GM12891 (cell line): ENCODE measurements at regions not wholly inside any gene's neighbourhood (a gene's known extent, or its start where the extent isn't known, plus 50 kb on each side); places are given as distances from the start of the nearest gene placed in this dataset.

ENCODE experiments used
- DNase-seq: peaks from one replicate; pipeline ENCODE4 v3.0.0; 2011; ENCODE audit warnings: low spot score; ENCODE audit not compliant: insufficient read length
- FAIRE-seq: peaks from 2 replicates; lab custom pipeline; 2011; peaks lifted over from hg19 to GRCh38; lab: Jason Lieb, UNC
- PAX5 ChIP-seq: IDR thresholded peaks from 2 replicates; pipeline ENCODE4 v1.6.1; 2011; ENCODE audit warnings: low read length, moderate library complexity, mild to moderate bottlenecking; ENCODE audit not compliant: insufficient read depth, severe bottlenecking
- POLR2A ChIP-seq: IDR thresholded peaks from 2 replicates; pipeline ENCODE4 v1.6.1; 2011; ENCODE audit warnings: low read depth, low read length, control low read depth
- POLR2AphosphoS5 ChIP-seq: IDR thresholded peaks from 2 replicates; pipeline ENCODE4 v1.6.1; 2011; ENCODE audit warnings: low read depth, low read length, control low read depth
- POU2F2 ChIP-seq: IDR thresholded peaks from 2 replicates; pipeline ENCODE4 v1.6.1; 2011; ENCODE audit warnings: low read depth, mild to moderate bottlenecking, control low read depth, low read length, moderate library complexity
- SPI1 ChIP-seq: IDR thresholded peaks from 2 replicates; pipeline ENCODE4 v1.6.1; 2011; ENCODE audit warnings: low read depth, low read length, control low read depth
- TAF1 ChIP-seq: IDR thresholded peaks from 2 replicates; pipeline ENCODE4 v1.6.1; 2011; ENCODE audit warnings: low read depth, low read length, control low read depth

DNA sequence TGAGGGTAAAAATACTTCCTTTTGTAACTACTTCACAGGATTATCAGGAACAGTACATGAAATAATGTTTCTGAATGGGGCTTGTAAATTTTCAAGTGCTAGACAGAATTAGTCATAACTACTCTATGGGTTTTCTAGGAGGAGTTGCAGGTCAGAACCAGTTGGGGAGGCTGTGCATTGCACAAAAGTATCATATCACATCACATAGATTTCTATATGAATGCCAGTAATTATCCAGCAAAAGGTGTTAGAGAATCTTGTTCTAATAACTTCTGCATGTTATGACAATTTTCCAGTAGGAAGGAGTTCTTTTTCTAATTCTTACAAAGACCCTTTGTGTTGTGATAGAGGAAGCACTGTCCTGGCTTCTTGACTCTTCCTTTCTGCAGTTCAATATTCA lies 551.6 kb downstream of the COL12A1 start:
- no peak for DNase-seq
- FAIRE-seq, result no peak

GRCh38 chr6:74651948-74652842 lies 553.7 kb downstream of the COL12A1 start:
- TF ChIP-seq POLR2AphosphoS5 (no peak), PAX5 (no peak), TAF1 (no peak), POU2F2 (no peak), SPI1 (no peak), POLR2A (no peak)
- DNase-seq (no peak), FAIRE-seq (no peak)

More for the DNA sequence above, 551.6 kb downstream of the COL12A1 start:
- TF ChIP-seq PAX5, result no peak

GRCh38 chr6:74650668-74651067 lies 555.2 kb downstream of the COL12A1 start:
- DNase-seq, result no peak
- FAIRE-seq, result no peak
- TF ChIP-seq POLR2AphosphoS5 (no peak), POU2F2 (no peak), POLR2A (no peak), PAX5 (no peak), TAF1 (no peak), SPI1 (no peak)

GRCh38 chr6:74646461-74646860 lies 559.4 kb downstream of the COL12A1 start:
- TF ChIP-seq TAF1 (no peak), SPI1 (no peak), POU2F2 (no peak), POLR2A (no peak), PAX5 (no peak), POLR2AphosphoS5 (no peak)
- FAIRE-seq, result no peak
- DNase-seq, result no peak

DNA sequence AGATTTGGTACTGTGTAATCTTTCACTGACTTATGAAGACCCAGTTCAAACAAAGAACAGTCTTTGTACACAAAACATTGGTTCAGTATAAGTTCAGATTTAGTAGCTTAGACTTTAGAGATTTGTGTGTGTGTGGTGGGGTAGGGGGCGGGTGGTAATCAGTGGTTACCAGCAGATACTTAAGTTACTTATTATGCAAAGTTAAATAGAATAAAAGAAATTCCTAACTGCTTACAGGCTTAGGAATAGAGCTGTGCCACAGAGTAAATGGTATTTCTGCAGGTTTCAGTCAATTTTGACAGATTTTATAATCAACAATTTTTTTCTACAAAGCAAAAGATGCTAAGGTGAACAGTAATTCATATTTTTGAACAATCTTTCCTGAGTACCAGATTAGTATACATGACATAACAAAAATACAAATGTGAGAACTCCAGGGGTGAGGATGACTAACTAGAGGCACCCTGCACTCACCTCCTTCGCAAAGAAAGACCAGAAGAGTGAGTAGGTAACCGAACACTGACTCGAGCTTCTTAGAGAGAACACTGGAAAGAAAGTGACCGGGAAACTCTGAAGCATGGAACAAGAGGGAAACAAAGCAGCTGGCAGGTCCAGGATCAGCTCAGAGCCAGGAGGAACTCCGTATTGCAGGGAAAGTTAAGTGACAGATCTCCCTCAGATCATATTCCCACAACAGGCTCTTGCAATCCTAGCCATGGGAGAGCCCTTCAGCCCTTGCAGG lies 560.6 kb downstream of the COL12A1 start:
- FAIRE-seq, result no peak
- TF ChIP-seq TAF1 (no peak), PAX5 (no peak), POLR2AphosphoS5 (no peak), POLR2A (no peak), SPI1 (no peak), POU2F2 (no peak)
- no peak for DNase-seq

DNA sequence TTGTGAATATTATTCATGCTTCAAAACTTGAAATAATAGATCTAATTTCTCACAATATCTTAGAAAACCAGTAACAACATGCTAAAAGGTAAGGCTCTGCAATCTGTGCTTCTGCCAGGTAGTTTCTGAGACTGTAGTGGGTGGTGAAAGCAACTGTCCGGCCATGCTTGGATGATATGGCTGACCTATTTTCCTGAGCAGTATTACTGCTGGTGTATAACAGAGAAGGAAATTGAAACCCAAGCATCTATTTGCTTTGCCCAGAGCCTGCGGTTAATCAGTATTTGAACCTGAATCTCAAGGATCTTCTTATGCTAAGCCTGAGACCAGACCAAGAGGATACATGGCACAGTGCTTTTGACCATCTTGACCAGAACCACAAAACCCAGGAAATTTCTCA lies 563.8 kb downstream of the COL12A1 start:
- no peak for DNase-seq
- no peak for FAIRE-seq
- TF ChIP-seq SPI1 (no peak), POLR2AphosphoS5 (no peak), POU2F2 (no peak), POLR2A (no peak), TAF1 (no peak), PAX5 (no peak)

GRCh38 chr6:74638412-74638811 lies 567.4 kb downstream of the COL12A1 start:
- TF ChIP-seq TAF1 (no peak), POLR2A (no peak), POLR2AphosphoS5 (no peak), SPI1 (no peak), POU2F2 (no peak), PAX5 (no peak)
- DNase-seq (no peak), FAIRE-seq (no peak)

DNA sequence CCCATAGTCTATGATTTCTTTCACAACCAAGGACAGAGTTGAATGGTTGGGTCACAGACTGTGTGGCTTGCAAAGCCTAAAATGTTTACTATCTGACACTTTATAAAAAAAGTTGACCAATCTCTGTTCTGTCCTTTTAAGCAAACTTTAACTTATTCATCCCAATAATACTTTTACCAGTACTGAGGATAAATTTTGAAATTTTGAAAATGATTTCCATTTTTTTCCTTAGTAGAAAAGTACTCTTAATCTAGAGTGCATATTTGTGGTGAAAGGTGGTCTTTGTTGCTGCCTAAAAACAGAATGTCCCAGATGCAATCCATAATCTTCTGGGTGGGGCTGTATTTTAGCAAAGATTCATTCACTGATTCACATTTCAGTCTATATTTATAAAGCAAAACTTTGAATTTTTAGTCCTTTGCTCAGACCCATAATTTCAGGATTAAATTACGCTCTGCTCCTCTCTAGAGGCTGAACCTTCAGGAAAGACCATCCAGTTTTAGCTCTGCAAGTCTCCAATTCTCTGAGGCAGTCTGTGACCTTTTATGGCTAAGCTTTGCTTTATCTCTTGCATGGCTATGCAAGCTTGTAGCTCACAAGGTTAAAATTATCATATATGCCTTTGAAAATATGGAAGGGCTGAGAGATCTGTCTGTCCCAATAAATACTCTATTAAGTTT lies 573.5 kb downstream of the COL12A1 start:
- TF ChIP-seq TAF1, result no peak
- no peak for TF ChIP-seq PAX5
- no peak for TF ChIP-seq POLR2A
- no peak for TF ChIP-seq POLR2AphosphoS5
- TF ChIP-seq SPI1, result no peak
- TF ChIP-seq POU2F2, result no peak
- DNase-seq, result no peak
- no peak for FAIRE-seq

DNA sequence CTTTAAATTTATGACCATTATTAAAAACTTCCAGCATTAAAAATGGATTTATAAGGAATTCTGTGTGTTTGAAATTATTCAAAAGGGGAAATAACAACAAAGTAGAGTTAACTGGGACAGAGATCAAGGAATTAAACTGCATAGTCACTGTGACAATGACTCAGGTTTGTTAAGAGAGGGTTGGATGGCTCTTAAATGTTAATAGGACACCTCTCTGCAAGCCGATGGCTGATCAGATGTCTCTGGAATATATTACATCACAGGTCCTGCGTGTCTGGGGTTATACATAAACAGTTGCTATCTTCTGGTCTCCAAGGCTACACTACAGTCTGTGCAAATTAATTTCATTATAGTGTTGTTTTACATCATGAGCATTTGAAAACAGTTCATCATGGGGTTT lies 574.3 kb downstream of the COL12A1 start:
- TF ChIP-seq POU2F2, result no peak
- TF ChIP-seq POLR2A, result no peak
- TF ChIP-seq SPI1, result no peak
- no peak for TF ChIP-seq PAX5
- TF ChIP-seq TAF1, result no peak
- no peak for TF ChIP-seq POLR2AphosphoS5
- FAIRE-seq (no peak), DNase-seq (no peak)
